ENCODE measurements at regions not wholly inside any gene's neighbourhood (a gene's known extent, or its start where the extent isn't known, plus 50 kb on each side); places are given as distances from the start of the nearest gene placed in this dataset.
"Not testable (repeated sequence)": the region's sequence is repeated elsewhere in the genome, so short reads cannot be mapped to it uniquely, and the experiment has no call there.

GRCh38 chr5:87582149-87582548 is 169.4 kb upstream of the CCNH start:
- DNase-seq (ENCODE audit: low read depth), result no peak
- TF ChIP-seq CTCF (IDR thresholded peaks at IDR 0.05; ENCODE audit: insufficient read depth, low read depth, low read length, missing control alignments), result no peak
- H3K4me3 ChIP-seq (ENCODE audit: low read length), result no peak overlapping the region

DNA sequence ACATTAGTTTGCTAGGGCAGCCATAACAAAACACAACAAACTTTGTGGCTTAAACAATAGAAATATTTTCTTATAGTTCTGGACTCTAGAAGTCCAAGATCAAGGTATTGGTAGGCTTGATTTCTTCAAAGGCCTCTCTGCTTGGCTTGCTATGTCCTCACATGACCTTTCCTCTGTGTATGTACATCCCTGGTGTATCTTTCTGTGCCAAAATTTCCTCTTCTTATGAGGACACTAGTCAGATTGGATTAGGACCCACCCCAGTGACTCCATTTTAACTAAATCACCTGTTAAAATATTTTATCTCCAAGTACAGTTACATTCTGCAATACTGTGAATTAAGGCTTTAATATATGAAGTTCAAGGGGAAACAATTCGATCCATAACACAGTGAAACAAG is 168.9 kb upstream of the CCNH start:
- no peak for DNase-seq (ENCODE audit: low read depth)
- no peak overlapping the region for H3K4me3 ChIP-seq (ENCODE audit: low read length)
- TF ChIP-seq CTCF (IDR thresholded peaks at IDR 0.05; ENCODE audit: insufficient read depth, low read depth, low read length, missing control alignments), result no peak

GRCh38 chr5:87579678-87580077 is 166.9 kb upstream of the CCNH start:
- no peak for TF ChIP-seq CTCF (IDR thresholded peaks at IDR 0.05; ENCODE audit: insufficient read depth, low read depth, low read length, missing control alignments)
- DNase-seq (ENCODE audit: low read depth), result no peak
- H3K4me3 ChIP-seq (ENCODE audit: low read length), result no peak overlapping the region

GRCh38 chr5:87576867-87577266 is 164.1 kb upstream of the CCNH start:
- DNase-seq (ENCODE audit: low read depth), result no peak
- no peak overlapping the region for H3K4me3 ChIP-seq (ENCODE audit: low read length)
- no peak for TF ChIP-seq CTCF (IDR thresholded peaks at IDR 0.05; ENCODE audit: insufficient read depth, low read depth, low read length, missing control alignments)

DNA sequence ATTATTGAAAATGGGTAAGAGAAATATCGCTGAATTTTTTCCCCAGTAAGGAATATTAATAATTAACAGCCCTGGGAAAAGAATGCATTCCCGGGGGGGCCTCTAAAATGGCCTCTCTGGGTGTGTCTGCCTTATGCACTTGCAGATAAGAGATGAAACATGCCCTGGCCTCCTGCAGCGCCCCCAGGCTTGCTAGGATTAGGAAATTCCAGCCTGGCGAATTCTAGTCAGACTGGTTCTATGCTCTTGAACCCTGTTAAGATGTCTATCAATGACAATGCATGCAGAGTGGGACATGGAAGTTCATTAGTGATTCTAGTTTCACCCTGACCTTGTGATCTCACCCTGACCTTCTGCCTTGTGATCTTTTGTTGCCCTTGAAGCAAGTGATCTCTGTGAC is 163.6 kb upstream of the CCNH start:
- DNase-seq (ENCODE audit: low read depth); H3K4me3 ChIP-seq (ENCODE audit: low read length): not testable (repeated sequence)

GRCh38 chr5:87574106-87574505 is 161.4 kb upstream of the CCNH start:
- no peak overlapping the region for H3K4me3 ChIP-seq (ENCODE audit: low read length)
- no peak for TF ChIP-seq CTCF (IDR thresholded peaks at IDR 0.05; ENCODE audit: insufficient read depth, low read depth, low read length, missing control alignments)
- DNase-seq (ENCODE audit: low read depth), result no peak

- DNase-seq (ENCODE audit: low read depth), result no peak
- TF ChIP-seq CTCF (IDR thresholded peaks at IDR 0.05; ENCODE audit: insufficient read depth, low read depth, low read length, missing control alignments), result no peak
- H3K4me3 ChIP-seq (ENCODE audit: low read length), result no peak overlapping the region
These were observed 159.9 kb upstream of the CCNH start for GRCh38 chr5:87572611-87573010.

DNA sequence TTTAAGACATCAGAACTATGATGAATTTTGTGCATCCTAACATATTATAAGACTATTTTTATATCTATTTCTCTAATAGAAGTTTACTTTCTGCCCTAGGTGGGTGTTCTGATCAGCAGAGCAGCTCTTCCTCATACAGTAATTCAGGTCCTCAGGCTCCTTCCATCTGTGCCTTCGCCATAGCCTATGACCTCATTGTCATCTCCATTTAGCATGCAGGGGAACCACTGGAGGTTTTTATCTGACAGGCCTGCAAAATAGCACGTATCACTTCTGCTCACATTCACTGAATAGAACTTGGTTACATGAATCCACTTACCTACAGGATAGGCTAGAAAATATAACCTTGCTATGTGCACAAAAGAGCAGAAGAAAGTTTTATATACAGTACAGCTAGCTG is 159.4 kb upstream of the CCNH start:
- DNase-seq (ENCODE audit: low read depth), result no peak
- H3K4me3 ChIP-seq (ENCODE audit: low read length), result no peak overlapping the region
- no peak for TF ChIP-seq CTCF (IDR thresholded peaks at IDR 0.05; ENCODE audit: insufficient read depth, low read depth, low read length, missing control alignments)
